IMR-90 (cell line): ENCODE measurements at regions not wholly inside any gene's neighbourhood (a gene's known extent, or its start where the extent isn't known, plus 50 kb on each side); places are given as distances from the start of the nearest gene placed in this dataset.

ENCODE experiments used
- ATAC-seq: fragments of 200-7000 bp; cut with Tn5 transposase; 2 replicates; pipeline ENCODE4 v1.9.1; 2020; ENCODE audit warnings: low read depth, mild to moderate bottlenecking, moderate library complexity
- BruUV-seq: library from RNA; stranded (reverse); fragments of 400-500 nt; replicated peaks from 2 replicates; lab custom pipeline; 2021; lab: Mats Ljungman, UMichigan
- CTCF ChIA-PET: fragments of 300-600 bp; formaldehyde crosslinking; extraction: SDS; loops from one replicate; lab custom pipeline; 2021; ENCODE audit warnings: antibody characterized with exemption; lab: Yijun Ruan, JAX
- POLR2A ChIA-PET: fragments of 300-600 bp; sonication (Branson Sonifier 250); formaldehyde crosslinking; loops from one replicate; lab custom pipeline; 2022; ENCODE audit warnings: antibody characterized with exemption; ENCODE audit not compliant: unreplicated experiment; lab: Charles Lee
- DNase-seq: peaks from one replicate; pipeline ENCODE4 v3.0.0; 2013
- H2AFZ ChIP-seq: replicated peaks from 2 replicates; pipeline ENCODE3; 2013; ENCODE audit warnings: low read length, mild to moderate bottlenecking; ENCODE audit not compliant: poor library complexity
- H2AK5ac ChIP-seq: 2 replicates; pipeline ENCODE4 v1.6.1; 2013; ENCODE audit warnings: low read depth, low read length, inconsistent platforms
- H2AK9ac ChIP-seq: replicated peaks from 2 replicates; pipeline ENCODE3; 2013; ENCODE audit warnings: mild to moderate bottlenecking, low read depth, low read length, moderate library complexity; ENCODE audit not compliant: poor library complexity
- H2BK120ac ChIP-seq: 2 replicates; pipeline ENCODE4 v1.6.1; 2013; ENCODE audit warnings: low read depth, low read length, inconsistent platforms
- H2BK15ac ChIP-seq: 3 replicates; pipeline ENCODE4 v1.6.1; 2013; ENCODE audit warnings: low read depth, low read length, inconsistent platforms
- H2BK20ac ChIP-seq: 2 replicates; pipeline ENCODE4 v1.6.1; 2013; ENCODE audit warnings: low read depth, mild to moderate bottlenecking, inconsistent platforms, low read length, moderate library complexity
- H2BK5ac ChIP-seq: 2 replicates; pipeline ENCODE4 v1.6.1; 2013; ENCODE audit warnings: mild to moderate bottlenecking, low read depth, low read length, inconsistent platforms; ENCODE audit not compliant: poor library complexity, severe bottlenecking
- H3K14ac ChIP-seq: replicated peaks from 2 replicates; pipeline ENCODE4 v1.6.1; 2013; ENCODE audit warnings: low read depth, low read length, inconsistent platforms
- H3K18ac ChIP-seq: 2 replicates; pipeline ENCODE4 v1.6.1; 2013; ENCODE audit warnings: low read depth, low read length, control low read depth
- H3K23ac ChIP-seq: 2 replicates; pipeline ENCODE4 v1.6.1; 2013; ENCODE audit warnings: low read depth, low read length, inconsistent platforms
- H3K27ac ChIP-seq: 2 replicates; pipeline ENCODE4 v1.5.1; 2013; ENCODE audit warnings: mild to moderate bottlenecking, control low read depth, low read length; ENCODE audit not compliant: insufficient read depth
- H3K27me3 ChIP-seq: 2 replicates; pipeline ENCODE4 v1.6.1; 2013; ENCODE audit warnings: low read length; ENCODE audit not compliant: control insufficient read depth, insufficient read depth
- H3K36me3 ChIP-seq: 2 replicates; pipeline ENCODE4 v1.6.1; 2013; ENCODE audit warnings: low read length, mixed read lengths; ENCODE audit not compliant: control insufficient read depth, insufficient read depth
- H3K4ac ChIP-seq: 2 replicates; pipeline ENCODE4 v1.6.1; 2013; ENCODE audit warnings: low read depth, low read length, inconsistent platforms
- H3K4me1 ChIP-seq: 2 replicates; pipeline ENCODE4 v1.6.1; 2013; ENCODE audit warnings: low read length, mixed read lengths; ENCODE audit not compliant: control insufficient read depth, insufficient read depth
- H3K4me2 ChIP-seq: 2 replicates; pipeline ENCODE4 v1.6.1; 2013; ENCODE audit warnings: low read depth, mild to moderate bottlenecking, control low read depth, low read length, moderate library complexity
- H3K4me3 ChIP-seq: 2 replicates; pipeline ENCODE4 v1.5.1; 2013; ENCODE audit warnings: low read depth, mild to moderate bottlenecking, control low read depth, low read length, moderate library complexity; ENCODE audit not compliant: insufficient read depth
- H3K56ac ChIP-seq: 2 replicates; pipeline ENCODE4 v1.6.1; 2013; ENCODE audit warnings: low read length, inconsistent platforms; ENCODE audit not compliant: insufficient read depth; ENCODE audit errors: extremely low read depth
- H3K79me1 ChIP-seq, 2 experiments: 2 replicates each; pipeline ENCODE4 v1.6.1; 2013; ENCODE audit warnings: low read length in 2 of 2, inconsistent platforms in 1 of 2, low read depth in 1 of 2
- H3K9ac ChIP-seq: 2 replicates; pipeline ENCODE4 v1.6.1; 2013; ENCODE audit warnings: low read depth, low read length, control low read depth
- H3K9me1 ChIP-seq: 2 replicates; pipeline ENCODE4 v1.6.1; 2013; ENCODE audit warnings: low read length, inconsistent platforms; ENCODE audit not compliant: insufficient read depth
- H3K9me3 ChIP-seq: 2 replicates; pipeline ENCODE4 v1.6.1; 2013; ENCODE audit warnings: low read length; ENCODE audit not compliant: control insufficient read depth, insufficient read depth
- H4K20me1 ChIP-seq: 2 replicates; pipeline ENCODE4 v1.6.1; 2013; ENCODE audit warnings: low read length, inconsistent platforms; ENCODE audit not compliant: insufficient read depth
- H4K5ac ChIP-seq: 2 replicates; pipeline ENCODE4 v1.6.1; 2013; ENCODE audit warnings: mild to moderate bottlenecking, low read depth, low read length, control low read depth
- H4K8ac ChIP-seq, 2 experiments: 2 replicates each; pipeline ENCODE4 v1.6.1; 2013; ENCODE audit warnings: low read depth in 2 of 2, low read length in 2 of 2, control low read depth in 1 of 2, inconsistent platforms in 1 of 2
- H4K91ac ChIP-seq: 2 replicates; pipeline ENCODE4 v1.6.1; 2013; ENCODE audit warnings: low read depth, low read length, inconsistent platforms; ENCODE audit not compliant: insufficient read depth
- CEBPB ChIP-seq: IDR thresholded peaks from 2 replicates; pipeline ENCODE4 v1.6.1; 2012; ENCODE audit warnings: low read depth, low read length, improper control_type of control experiment
- CHD1 ChIP-seq: IDR thresholded peaks from 2 replicates; pipeline ENCODE4 v1.6.1; 2012; ENCODE audit warnings: low read depth, low read length, improper control_type of control experiment
- ELK1 ChIP-seq: fragments of 150-350 bp; IDR thresholded peaks from 2 replicates; pipeline ENCODE4 v1.6.1; 2016; ENCODE audit warnings: low read depth, mild to moderate bottlenecking, low read length, moderate library complexity, borderline replicate concordance
- MAFK ChIP-seq: IDR thresholded peaks from 2 replicates; pipeline ENCODE4 v1.6.1; 2012; ENCODE audit warnings: low read depth, low read length, improper control_type of control experiment
- MAZ ChIP-seq: IDR thresholded peaks from 2 replicates; pipeline ENCODE4 v1.6.1; 2012; ENCODE audit warnings: low read depth, mild to moderate bottlenecking, low read length, improper control_type of control experiment, moderate library complexity, borderline replicate concordance
- MXI1 ChIP-seq: IDR thresholded peaks from 2 replicates; pipeline ENCODE4 v1.6.1; 2012; ENCODE audit warnings: low read depth, mild to moderate bottlenecking, low read length, moderate library complexity, borderline replicate concordance
- RAD21 ChIP-seq: IDR thresholded peaks from 2 replicates; pipeline ENCODE4 v1.6.1; 2012; ENCODE audit warnings: low read length, improper control_type of control experiment
- WGBS, 2 experiments: methylation state at CpG; one replicate each; pipeline versions ENCODE4 v1.1.5 to v1.1.7; 2013; ENCODE audit warnings: missing lambda C conversion rate in 2 of 2; ENCODE audit not compliant: insufficient read length in 1 of 2; ENCODE audit errors: extremely low coverage in 2 of 2; 5-methylcytosine and 5-hydroxymethylcytosine counted together
- dilution Hi-C: fragments of 300-500 bp; cut with HindIII; formaldehyde crosslinking; loops from one replicate; pipeline ENCODE4 v1.14.3; 2018; ENCODE audit warnings: low sequenced_read_pairs; ENCODE audit not compliant: unreplicated experiment
- in situ Hi-C: fragments of 300-500 bp; cut with MboI; formaldehyde crosslinking; loops from 3 replicates; pipeline ENCODE4 v1.14.3; 2019; ENCODE audit warnings: low sequenced_read_pairs, inconsistent platforms, mixed read lengths
- intact Hi-C: fragments of 100-400 bp; cut with micrococcal nuclease; formaldehyde crosslinking; loops from 2 replicates; pipeline ENCODE4 v1.10.0; 2022

DNA sequence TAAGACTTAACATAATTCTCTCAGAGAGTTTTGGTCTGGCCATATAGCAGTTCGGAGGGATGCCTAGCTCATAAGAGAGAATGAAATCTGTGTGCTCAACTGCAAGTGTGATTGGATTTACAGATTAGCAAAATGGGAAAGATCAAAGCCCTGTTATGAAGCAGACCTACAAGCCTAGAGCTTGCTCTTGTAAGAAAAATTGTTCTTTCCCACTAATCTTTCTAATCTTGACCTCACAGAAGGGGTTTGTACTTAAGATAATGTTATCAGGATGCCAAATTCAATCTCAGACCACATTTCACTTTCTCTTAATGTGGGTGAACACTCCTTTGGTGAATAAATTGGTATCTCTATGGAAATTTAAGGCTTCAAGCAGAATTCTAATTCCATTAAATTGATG is 267.2 kb downstream of the RAB38 start:
- Histone ChIP-seq H3K23ac (no peak overlapping the region), H2AFZ (no peak overlapping the region), H4K8ac (no peak overlapping the region), H3K27ac (no peak overlapping the region), H4K91ac (no peak overlapping the region), H3K9me3 (no peaks in the 10 kb centered on the region), H3K27me3 (no peaks in the 10 kb centered on the region), H2AK9ac (no peak overlapping the region), H3K9me1 (no peaks in the 10 kb centered on the region), H3K9ac (no peak overlapping the region), H3K79me1 (no peaks in the 10 kb centered on the region), H3K4ac (no peak overlapping the region), H2AK5ac (no peak overlapping the region), H3K4me2 (no peak overlapping the region), H3K36me3 (no peaks in the 10 kb centered on the region), H3K4me3 (no peak overlapping the region), H3K14ac (no peak overlapping the region), H4K5ac (no peak overlapping the region), H3K4me1 (no peaks in the 10 kb centered on the region), H3K56ac (no peak overlapping the region), H2BK5ac (no peak overlapping the region), H4K20me1 (no peaks in the 10 kb centered on the region), H2BK20ac (no peak overlapping the region), H2BK15ac (no peak overlapping the region), H3K18ac (no peak overlapping the region), H2BK120ac (no peak overlapping the region)
- TF ChIP-seq ELK1 = no peak
- no peak for TF ChIP-seq MAFK
- TF ChIP-seq MXI1 = no peak
- TF ChIP-seq RAD21 = no peak
- no peak for TF ChIP-seq CHD1
- no peak for TF ChIP-seq MAZ
- TF ChIP-seq CEBPB = no peak
- DNase-seq = no peak
- CTCF ChIA-PET = no interaction called here
- BruUV-seq = no TSS peak
- dilution Hi-C loops = no loop called here
- POLR2A ChIA-PET = no interaction called here
- in situ Hi-C loops = no loop called here
- WGBS, 2 experiments = no CpG with 5 or more reads among the region's 1 CpG
- no peak for ATAC-seq
- intact Hi-C loops = no loop called here
